Keratinocyte (primary cell): ENCODE measurements at regions not wholly inside any gene's neighbourhood (a gene's known extent, or its start where the extent isn't known, plus 50 kb on each side); places are given as distances from the start of the nearest gene placed in this dataset.

ENCODE experiments used
- DNase-seq: peaks from one replicate; pipeline ENCODE4 v3.0.0-alpha.2; 2011; ENCODE audit warnings: low read depth, missing footprints, low spot score
- FAIRE-seq: peaks from 2 replicates; lab custom pipeline; 2011; peaks lifted over from hg19 to GRCh38; lab: Jason Lieb, UNC
- H2AFZ ChIP-seq: 2 replicates; pipeline ENCODE4 v1.6.0; 2012; ENCODE audit warnings: low read length, control low read depth, inconsistent platforms; ENCODE audit not compliant: control insufficient read depth
- H3K27ac ChIP-seq: 2 replicates; pipeline ENCODE4 v1.5.1; 2011; ENCODE audit warnings: low read length; ENCODE audit not compliant: control insufficient read depth, insufficient read depth
- H3K27me3 ChIP-seq: 3 replicates; pipeline ENCODE4 v1.6.0; 2011; ENCODE audit warnings: low read length; ENCODE audit not compliant: control insufficient read depth, insufficient read depth; ENCODE audit errors: extremely low read depth
- H3K36me3 ChIP-seq, 2 experiments: 2 replicates in 1 of 2; 3 replicates in 1 of 2; pipeline ENCODE4 v1.5.1; 2011; ENCODE audit warnings: low read length in 2 of 2, mild to moderate bottlenecking in 1 of 2; ENCODE audit not compliant: control insufficient read depth in 2 of 2, insufficient read depth in 2 of 2; ENCODE audit errors: extremely low read depth in 1 of 2
- H3K4me1 ChIP-seq: 3 replicates; pipeline ENCODE4 v1.5.1; 2011; ENCODE audit warnings: low read length; ENCODE audit not compliant: control insufficient read depth, insufficient read depth; ENCODE audit errors: extremely low read depth
- H3K4me2 ChIP-seq: 3 replicates; pipeline ENCODE4 v1.6.0; 2011; ENCODE audit warnings: low read depth, low read length; ENCODE audit not compliant: control insufficient read depth, insufficient read depth; ENCODE audit errors: extremely low read depth
- H3K4me3 ChIP-seq, 3 experiments: fragments of 200-600 bp in 1 of 3; sonication (generic) in 1 of 3; 2 replicates in 2 of 3; 3 replicates in 1 of 3; pipeline ENCODE4 v1.5.1; 2011 to 2016; ENCODE audit warnings: low read length in 3 of 3, mild to moderate bottlenecking in 3 of 3, control low read depth in 2 of 3, inconsistent platforms in 1 of 3, low read depth in 1 of 3, mixed read lengths in 1 of 3, mixed run types in 1 of 3, moderate library complexity in 1 of 3; ENCODE audit not compliant: control insufficient read depth in 2 of 3, insufficient read depth in 2 of 3; ENCODE audit errors: extremely low read depth in 1 of 3
- H3K79me2 ChIP-seq: 2 replicates; pipeline ENCODE4 v1.6.0; 2012; ENCODE audit warnings: low read length; ENCODE audit not compliant: control insufficient read depth, insufficient read depth
- H3K9ac ChIP-seq: 3 replicates; pipeline ENCODE4 v1.6.0; 2011; ENCODE audit warnings: low read length; ENCODE audit not compliant: control insufficient read depth, insufficient read depth; ENCODE audit errors: extremely low read depth
- H3K9me1 ChIP-seq: 3 replicates; pipeline ENCODE4 v1.6.0; 2011; ENCODE audit warnings: low read length; ENCODE audit not compliant: control insufficient read depth, insufficient read depth; ENCODE audit errors: extremely low read depth
- H3K9me3 ChIP-seq: 2 replicates; pipeline ENCODE4 v1.5.1; 2012; ENCODE audit warnings: low read depth, low read length; ENCODE audit not compliant: control insufficient read depth
- H4K20me1 ChIP-seq: 3 replicates; pipeline ENCODE4 v1.6.0; 2011; ENCODE audit warnings: low read length; ENCODE audit not compliant: control insufficient read depth, insufficient read depth; ENCODE audit errors: extremely low read depth
- EZH2 ChIP-seq: IDR thresholded peaks from one replicate; pipeline ENCODE4 v1.6.1; 2012; ENCODE audit warnings: inconsistent platforms, mild to moderate bottlenecking, low read length, moderate library complexity
- dilution Hi-C: fragments of 300-500 bp; cut with MboI; formaldehyde crosslinking; loops from one replicate; pipeline ENCODE4 v1.7.0; 2020; ENCODE audit warnings: low sequenced_read_pairs; ENCODE audit not compliant: extremely low pct_ligation_motif_present
- TF ChIP-seq, protein P1 (sequence below), 3 experiments: IDR thresholded peaks in 1 of 3; conservative IDR thresholded peaks in 1 of 3; optimal IDR thresholded peaks in 1 of 3; 2 replicates in 2 of 3; 3 replicates in 1 of 3; pipeline versions ENCODE3 to v1.5.1; 2011; ENCODE audit warnings: low read length in 3 of 3, mild to moderate bottlenecking in 3 of 3, moderate library complexity in 2 of 3, control low read depth in 1 of 3, inconsistent platforms in 1 of 3; ENCODE audit not compliant: insufficient read depth in 2 of 3; ENCODE audit errors: extremely low read depth in 1 of 3

DNA sequence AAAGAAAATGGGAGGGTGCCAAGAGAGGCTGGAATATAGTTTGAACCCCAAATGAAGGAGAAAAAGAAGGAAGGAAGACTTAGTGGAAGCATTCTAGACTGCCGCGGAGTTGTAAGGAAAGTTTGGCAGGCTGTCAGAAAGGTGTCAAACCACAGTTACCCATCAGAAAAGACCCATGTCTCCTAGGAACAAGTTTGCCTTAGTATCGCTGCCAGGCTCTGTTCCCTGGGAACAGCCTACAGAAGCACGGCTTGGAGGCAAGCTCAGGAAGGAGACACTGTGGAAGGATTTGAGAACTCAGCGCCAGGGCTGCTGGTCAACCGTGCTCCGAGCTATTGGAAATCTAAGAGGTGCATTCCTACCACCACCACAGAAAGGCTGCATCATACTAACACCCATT lies 197.4 kb downstream of the RRAGC start:
- H4K20me1 ChIP-seq, result no peaks in the 10 kb centered on the region
- H3K4me3 ChIP-seq, result no peak overlapping the region
- H3K9me3 ChIP-seq, result peaks cover 7% of the 10 kb centered on the region
- no peaks in the 10 kb centered on the region for H3K79me2 ChIP-seq
- no peaks in the 10 kb centered on the region for H3K36me3 ChIP-seq
- no peak overlapping the region for H2AFZ ChIP-seq
- no peak overlapping the region for H3K4me2 ChIP-seq
- TF ChIP-seq, protein P1, sequence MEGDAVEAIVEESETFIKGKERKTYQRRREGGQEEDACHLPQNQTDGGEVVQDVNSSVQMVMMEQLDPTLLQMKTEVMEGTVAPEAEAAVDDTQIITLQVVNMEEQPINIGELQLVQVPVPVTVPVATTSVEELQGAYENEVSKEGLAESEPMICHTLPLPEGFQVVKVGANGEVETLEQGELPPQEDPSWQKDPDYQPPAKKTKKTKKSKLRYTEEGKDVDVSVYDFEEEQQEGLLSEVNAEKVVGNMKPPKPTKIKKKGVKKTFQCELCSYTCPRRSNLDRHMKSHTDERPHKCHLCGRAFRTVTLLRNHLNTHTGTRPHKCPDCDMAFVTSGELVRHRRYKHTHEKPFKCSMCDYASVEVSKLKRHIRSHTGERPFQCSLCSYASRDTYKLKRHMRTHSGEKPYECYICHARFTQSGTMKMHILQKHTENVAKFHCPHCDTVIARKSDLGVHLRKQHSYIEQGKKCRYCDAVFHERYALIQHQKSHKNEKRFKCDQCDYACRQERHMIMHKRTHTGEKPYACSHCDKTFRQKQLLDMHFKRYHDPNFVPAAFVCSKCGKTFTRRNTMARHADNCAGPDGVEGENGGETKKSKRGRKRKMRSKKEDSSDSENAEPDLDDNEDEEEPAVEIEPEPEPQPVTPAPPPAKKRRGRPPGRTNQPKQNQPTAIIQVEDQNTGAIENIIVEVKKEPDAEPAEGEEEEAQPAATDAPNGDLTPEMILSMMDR (optimal IDR thresholded peaks at IDR 0.05 in 1 of 3, IDR thresholded peaks at IDR 0.05 in 1 of 3, conservative IDR thresholded peaks at IDR 0.05 in 1 of 3; ENCODE audit: extremely low read depth in 1 of 3, insufficient read depth in 2 of 3, low read length in 3 of 3), result no peak
- TF ChIP-seq EZH2, result no peak
- no peak for DNase-seq
- FAIRE-seq, result no peak
- no peaks in the 10 kb centered on the region for H3K4me1 ChIP-seq
- H3K27me3 ChIP-seq, result peaks cover 11% of the 10 kb centered on the region
- no peak overlapping the region for H3K9ac ChIP-seq
- no peak overlapping the region for H3K27ac ChIP-seq
- dilution Hi-C loops, result no loop called here
- H3K9me1 ChIP-seq, result no peaks in the 10 kb centered on the region

DNA sequence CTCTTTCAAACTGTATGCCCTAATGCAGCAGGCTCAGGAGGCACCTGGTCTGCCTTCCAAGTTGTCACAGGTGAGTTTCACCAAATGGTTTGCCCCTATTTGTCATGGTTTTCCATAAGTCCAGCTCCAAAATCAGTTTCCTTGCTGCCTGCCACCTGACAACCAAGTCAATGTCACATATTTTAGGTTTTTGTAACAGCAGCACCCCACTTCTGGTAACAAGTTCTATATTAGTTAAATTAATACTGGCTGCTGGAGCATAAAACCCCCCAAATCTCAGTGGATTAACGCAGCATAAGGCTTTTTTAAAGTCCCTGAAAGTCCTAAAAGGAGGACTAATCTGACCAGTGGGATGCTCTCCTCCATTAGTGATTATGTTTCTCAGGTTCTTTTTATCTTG lies 200.7 kb downstream of the RRAGC start:
- Histone ChIP-seq H3K9me3 (peaks cover 7% of the 10 kb centered on the region), H4K20me1 (no peaks in the 10 kb centered on the region), H3K4me3 (no peak overlapping the region), H3K9ac (no peak overlapping the region), H3K4me2 (no peak overlapping the region), H3K27ac (no peak overlapping the region), H3K79me2 (no peaks in the 10 kb centered on the region), H3K4me1 (no peaks in the 10 kb centered on the region), H3K27me3 (peaks cover 14% of the 10 kb centered on the region), H3K9me1 (no peaks in the 10 kb centered on the region), H3K36me3 (no peaks in the 10 kb centered on the region), H2AFZ (no peak overlapping the region)
- dilution Hi-C loops, result no loop called here
- DNase-seq (no peak), FAIRE-seq (no peak)
- no peak for TF ChIP-seq EZH2
- TF ChIP-seq, protein P1 (optimal IDR thresholded peaks at IDR 0.05 in 1 of 3, IDR thresholded peaks at IDR 0.05 in 1 of 3, conservative IDR thresholded peaks at IDR 0.05 in 1 of 3; ENCODE audit: extremely low read depth in 1 of 3, insufficient read depth in 2 of 3, low read length in 3 of 3), result no peak
